GM18507 (cell line): ENCODE measurements at regions not wholly inside any gene's neighbourhood (a gene's known extent, or its start where the extent isn't known, plus 50 kb on each side); places are given as distances from the start of the nearest gene placed in this dataset.

ENCODE experiments used
- DNase-seq: peaks from one replicate; pipeline ENCODE4 v3.0.0; 2011; ENCODE audit warnings: low read depth; ENCODE audit not compliant: insufficient read length; ENCODE audit errors: extremely low spot score
- FAIRE-seq: peaks from 2 replicates; lab custom pipeline; 2011; peaks lifted over from hg19 to GRCh38; lab: Jason Lieb, UNC

- no peak for FAIRE-seq
- DNase-seq = no peak
Observed at GRCh38 chr13:64938660-64939059, 2291.5 kb downstream of the PCDH9 start.

GRCh38 chr13:64937302-64937701, 2292.8 kb downstream of the PCDH9 start:
- FAIRE-seq (no peak), DNase-seq (no peak)

- DNase-seq (no peak), FAIRE-seq (no peak)
Observed at GRCh38 chr13:64936879-64937278, 2293.3 kb downstream of the PCDH9 start.

GRCh38 chr13:64935441-64935840, 2294.7 kb downstream of the PCDH9 start:
- FAIRE-seq = no peak

GRCh38 chr13:64934569-64935362, 2295.4 kb downstream of the PCDH9 start:
- DNase-seq (no peak), FAIRE-seq (no peak)

More at GRCh38 chr13:64935441-64935840, 2294.7 kb downstream of the PCDH9 start:
- no peak for DNase-seq

GRCh38 chr13:64930636-64931035, 2299.5 kb downstream of the PCDH9 start:
- DNase-seq = no peak

GRCh38 chr13:64928696-64929499, 2301.2 kb downstream of the PCDH9 start:
- DNase-seq (no peak), FAIRE-seq (no peak)

More at GRCh38 chr13:64930636-64931035, 2299.5 kb downstream of the PCDH9 start:
- FAIRE-seq = no peak

GRCh38 chr13:64925727-64926126, 2304.4 kb downstream of the PCDH9 start:
- DNase-seq = no peak
- no peak for FAIRE-seq

GRCh38 chr13:64925284-64925683, 2304.9 kb downstream of the PCDH9 start:
- no peak for DNase-seq
- no peak for FAIRE-seq

- DNase-seq (no peak), FAIRE-seq (no peak)
Observed at GRCh38 chr13:64924401-64924800, 2305.7 kb downstream of the PCDH9 start.

GRCh38 chr13:64917566-64917965, 2312.6 kb downstream of the PCDH9 start:
- DNase-seq (no peak), FAIRE-seq (no peak)

- FAIRE-seq (no peak), DNase-seq (no peak)
Observed at GRCh38 chr13:64912141-64912540, 2318.0 kb downstream of the PCDH9 start.

GRCh38 chr13:64910096-64910495, 2320.0 kb downstream of the PCDH9 start:
- DNase-seq (no peak), FAIRE-seq (no peak)

- FAIRE-seq = no peak
- DNase-seq = no peak
Observed at GRCh38 chr13:64909184-64909583, 2321.0 kb downstream of the PCDH9 start.

GRCh38 chr13:64900039-64900438, 2330.1 kb downstream of the PCDH9 start:
- DNase-seq (no peak), FAIRE-seq (no peak)

- FAIRE-seq (no peak), DNase-seq (no peak)
Observed at GRCh38 chr13:64884976-64885375, 2345.2 kb downstream of the PCDH9 start.

GRCh38 chr13:64877176-64877575, 2353.0 kb downstream of the PCDH9 start:
- DNase-seq (no peak), FAIRE-seq (no peak)

GRCh38 chr13:64871742-64872141, 2358.4 kb downstream of the PCDH9 start:
- FAIRE-seq (no peak), DNase-seq (no peak)

- DNase-seq = no peak
- FAIRE-seq = no peak
Observed at GRCh38 chr13:64869539-64869938, 2360.6 kb downstream of the PCDH9 start.

GRCh38 chr13:64867856-64868255, 2362.3 kb downstream of the PCDH9 start:
- no peak for FAIRE-seq
- no peak for DNase-seq

- no peak for FAIRE-seq
- no peak for DNase-seq
Observed at GRCh38 chr13:64866331-64866730, 2363.8 kb downstream of the PCDH9 start.
